ENCODE measurements at regions not wholly inside any gene's neighbourhood (a gene's known extent, or its start where the extent isn't known, plus 50 kb on each side); places are given as distances from the start of the nearest gene placed in this dataset.

DNA sequence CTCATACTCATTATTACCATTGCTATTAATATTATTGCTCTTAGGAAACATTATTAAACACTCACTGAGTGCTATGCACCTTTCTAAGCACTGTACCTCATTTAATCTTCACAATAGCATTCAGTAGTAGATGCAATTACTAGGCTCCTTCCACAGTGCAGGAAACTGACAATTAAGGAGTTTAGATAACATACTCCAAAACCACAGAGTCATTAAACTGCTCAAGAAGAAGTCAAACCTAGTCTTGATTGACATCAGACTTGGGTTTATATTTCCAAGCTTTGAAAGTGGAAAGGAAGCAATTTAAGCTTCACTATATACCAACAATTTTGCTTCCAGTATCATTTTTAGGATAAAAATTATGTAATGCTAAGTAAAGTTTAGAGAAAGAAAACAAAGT is 490.1 kb upstream of the ARRDC4 start:
- TF ChIP-seq CTCF (conservative IDR thresholded peaks at IDR 0.05 in 1 of 2, IDR thresholded peaks at IDR 0.05 in 1 of 2; ENCODE audit: low read depth in 1 of 2, low read length in 2 of 2): no peak
- no peak for TF ChIP-seq EZH2 (IDR thresholded peaks at IDR 0.05; ENCODE audit: low read length, missing control alignments)
- H3K79me2 ChIP-seq (ENCODE audit: control insufficient read depth, insufficient read depth, low read length): no peaks in the 10 kb centered on the region
- no peaks in the 10 kb centered on the region for H3K9me3 ChIP-seq (ENCODE audit: control insufficient read depth, insufficient read depth, low read depth, low read length)
- no peak for DNase-seq (ENCODE audit: low read depth in 2 of 2)
- H3K4me3 ChIP-seq (replicated peaks in 1 of 4; ENCODE audit: control extremely low read depth in 1 of 4, insufficient read depth in 1 of 4, low read depth in 3 of 4, low read length in 4 of 4): no peak overlapping the region
- no peaks in the 10 kb centered on the region for H3K27me3 ChIP-seq (ENCODE audit: control insufficient read depth, insufficient read depth, low read length)
- H3K4me1 ChIP-seq (ENCODE audit: control insufficient read depth, extremely low read depth, insufficient read depth, low read length): no peaks in the 10 kb centered on the region
- H3K9ac ChIP-seq (ENCODE audit: insufficient read depth, low read length): no peak overlapping the region
- no peaks in the 10 kb centered on the region for H4K20me1 ChIP-seq (ENCODE audit: control insufficient read depth, extremely low read depth, insufficient read depth, low read length)
- H3K27ac ChIP-seq (ENCODE audit: insufficient read depth, low read length): no peak overlapping the region
- no peak overlapping the region for H2AFZ ChIP-seq (ENCODE audit: low read length)
- no peaks in the 10 kb centered on the region for H3K36me3 ChIP-seq (ENCODE audit: control insufficient read depth, insufficient read depth, low read length)
- H3K4me2 ChIP-seq (ENCODE audit: extremely low read depth, insufficient read depth, low read length): no peak overlapping the region

DNA sequence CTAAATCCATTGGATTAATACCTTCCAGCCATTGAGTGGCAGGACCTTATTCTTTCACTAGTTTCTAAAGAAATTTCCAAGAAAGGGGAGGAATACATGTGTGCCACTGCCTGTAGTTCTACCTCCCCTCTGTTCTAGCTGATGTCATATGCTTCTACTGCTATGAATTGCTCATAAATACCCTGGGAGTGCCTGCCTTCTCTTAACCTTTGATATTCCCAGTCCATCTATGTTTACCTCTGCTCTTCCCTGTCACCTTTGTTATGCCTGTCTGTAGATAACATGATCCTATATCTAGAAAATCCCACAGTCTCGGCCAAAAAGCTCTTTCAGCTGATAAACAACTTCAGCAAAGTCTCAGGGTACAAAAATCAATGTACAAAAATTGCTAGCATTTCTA is 486.9 kb upstream of the ARRDC4 start:
- Histone ChIP-seq H3K4me3 (replicated peaks in 1 of 4; ENCODE audit: control extremely low read depth in 1 of 4, insufficient read depth in 1 of 4, low read depth in 3 of 4, low read length in 4 of 4) (no peak overlapping the region), H2AFZ (ENCODE audit: low read length) (no peak overlapping the region), H3K4me1 (ENCODE audit: control insufficient read depth, extremely low read depth, insufficient read depth, low read length) (no peaks in the 10 kb centered on the region), H3K9me3 (ENCODE audit: control insufficient read depth, insufficient read depth, low read depth, low read length) (no peaks in the 10 kb centered on the region), H3K4me2 (ENCODE audit: extremely low read depth, insufficient read depth, low read length) (no peak overlapping the region), H3K79me2 (ENCODE audit: control insufficient read depth, insufficient read depth, low read length) (no peaks in the 10 kb centered on the region), H3K27me3 (ENCODE audit: control insufficient read depth, insufficient read depth, low read length) (no peaks in the 10 kb centered on the region), H3K36me3 (ENCODE audit: control insufficient read depth, insufficient read depth, low read length) (no peaks in the 10 kb centered on the region), H3K27ac (ENCODE audit: insufficient read depth, low read length) (no peak overlapping the region), H4K20me1 (ENCODE audit: control insufficient read depth, extremely low read depth, insufficient read depth, low read length) (no peaks in the 10 kb centered on the region), H3K9ac (ENCODE audit: insufficient read depth, low read length) (no peak overlapping the region)
- no peak for DNase-seq (ENCODE audit: low read depth in 2 of 2)
- no peak for TF ChIP-seq EZH2 (IDR thresholded peaks at IDR 0.05; ENCODE audit: low read length, missing control alignments)
- TF ChIP-seq CTCF (conservative IDR thresholded peaks at IDR 0.05 in 1 of 2, IDR thresholded peaks at IDR 0.05 in 1 of 2; ENCODE audit: low read depth in 1 of 2, low read length in 2 of 2): no peak

DNA sequence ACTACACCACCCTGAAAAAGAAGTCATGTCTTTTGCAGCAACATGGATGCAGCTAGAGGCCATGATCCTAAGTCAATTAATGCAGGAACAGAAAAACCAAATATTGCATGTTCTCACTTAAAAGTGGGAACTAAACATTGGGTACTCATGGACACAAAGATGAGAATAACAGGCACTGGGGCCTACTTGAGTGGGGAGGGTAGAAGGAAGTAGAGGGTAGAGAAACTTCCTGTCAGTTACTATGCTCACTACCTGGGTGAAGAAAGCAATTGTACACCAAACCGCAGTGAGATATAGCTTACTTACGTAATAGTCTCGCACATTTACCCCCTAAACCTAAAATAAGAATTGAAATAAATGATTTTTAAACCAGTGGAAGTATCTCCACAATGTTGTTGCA is 480.5 kb upstream of the ARRDC4 start:
- Histone ChIP-seq H3K27ac (ENCODE audit: insufficient read depth, low read length) (no peak overlapping the region), H2AFZ (ENCODE audit: low read length) (no peak overlapping the region), H3K4me3 (replicated peaks in 1 of 4; ENCODE audit: control extremely low read depth in 1 of 4, insufficient read depth in 1 of 4, low read depth in 3 of 4, low read length in 4 of 4) (no peak overlapping the region), H3K4me1 (ENCODE audit: control insufficient read depth, extremely low read depth, insufficient read depth, low read length) (no peaks in the 10 kb centered on the region), H3K79me2 (ENCODE audit: control insufficient read depth, insufficient read depth, low read length) (no peaks in the 10 kb centered on the region), H3K9me3 (ENCODE audit: control insufficient read depth, insufficient read depth, low read depth, low read length) (no peaks in the 10 kb centered on the region), H3K27me3 (ENCODE audit: control insufficient read depth, insufficient read depth, low read length) (no peaks in the 10 kb centered on the region), H3K9ac (ENCODE audit: insufficient read depth, low read length) (no peak overlapping the region), H3K36me3 (ENCODE audit: control insufficient read depth, insufficient read depth, low read length) (no peaks in the 10 kb centered on the region), H4K20me1 (ENCODE audit: control insufficient read depth, extremely low read depth, insufficient read depth, low read length) (no peaks in the 10 kb centered on the region), H3K4me2 (ENCODE audit: extremely low read depth, insufficient read depth, low read length) (no peak overlapping the region)
- TF ChIP-seq CTCF (conservative IDR thresholded peaks at IDR 0.05 in 1 of 2, IDR thresholded peaks at IDR 0.05 in 1 of 2; ENCODE audit: low read depth in 1 of 2, low read length in 2 of 2): no peak
- TF ChIP-seq EZH2 (IDR thresholded peaks at IDR 0.05; ENCODE audit: low read length, missing control alignments): no peak
- DNase-seq (ENCODE audit: low read depth in 2 of 2): no peak

All from fibroblast of lung (primary cell).